Neural cell (in vitro differentiated cells): ENCODE measurements at regions not wholly inside any gene's neighbourhood (a gene's known extent, or its start where the extent isn't known, plus 50 kb on each side); places are given as distances from the start of the nearest gene placed in this dataset.
A peak's percentile ranks its signal among the peaks of the same experiment; 100 is the strongest.

Experiments
- H2AFZ ChIP-seq: fragments of 200-600, 300-800 bp; sonication (generic), shearing (Covaris generic); 2 replicates; pipeline ENCODE4 v1.6.0; 2014; ENCODE audit warnings: low read depth, mild to moderate bottlenecking, antibody characterized with exemption, low read length, moderate library complexity
- H3F3A ChIP-seq: fragments of 200-600 bp; shearing (Covaris generic); 2 replicates; pipeline ENCODE4 v1.6.1; 2016; ENCODE audit warnings: mild to moderate bottlenecking, moderate library complexity, mixed read lengths, antibody characterized with exemption, low read length; ENCODE audit not compliant: insufficient read depth, poor library complexity, severe bottlenecking
- H3K27ac ChIP-seq: fragments of 200-600, 300-800 bp; sonication (generic), shearing (Covaris generic); 2 replicates; pipeline ENCODE4 v1.5.1; 2014; ENCODE audit warnings: mild to moderate bottlenecking, low read length, moderate library complexity
- H3K27me3 ChIP-seq: fragments of 300-800, 200-600 bp; sonication (generic), shearing (Covaris generic); 2 replicates; pipeline ENCODE4 v1.6.0; 2014; ENCODE audit warnings: mild to moderate bottlenecking, low read depth, low read length, moderate library complexity; ENCODE audit not compliant: insufficient read depth
- H3K36me3 ChIP-seq: fragments of 300-800, 200-600 bp; sonication (generic), shearing (Covaris generic); 2 replicates; pipeline ENCODE4 v1.5.1; 2014; ENCODE audit warnings: mild to moderate bottlenecking, antibody characterized with exemption, low read length, moderate library complexity; ENCODE audit not compliant: insufficient read depth
- H3K4me2 ChIP-seq: fragments of 300-800, 200-600 bp; sonication (generic), shearing (Covaris generic); 2 replicates; pipeline ENCODE4 v1.6.0; 2014; ENCODE audit warnings: mild to moderate bottlenecking, low read length
- H3K4me3 ChIP-seq: fragments of 300-800, 200-600 bp; sonication (generic), shearing (Covaris generic); 2 replicates; pipeline ENCODE4 v1.5.1; 2014; ENCODE audit warnings: mild to moderate bottlenecking, low read length, moderate library complexity
- H3K79me2 ChIP-seq: fragments of 200-600 bp; shearing (Covaris generic); replicated peaks from 2 replicates; pipeline ENCODE4 v1.6.0; 2014; ENCODE audit warnings: mild to moderate bottlenecking, low read length, moderate library complexity; ENCODE audit not compliant: insufficient read depth
- H3K9ac ChIP-seq: fragments of 300-800, 200-600 bp; sonication (generic), shearing (Covaris generic); 2 replicates; pipeline ENCODE4 v1.6.1; 2016; ENCODE audit warnings: mild to moderate bottlenecking, low read length, mixed read lengths
- H3K9me2 ChIP-seq: fragments of 200-600 bp; shearing (Covaris generic); 2 replicates; pipeline ENCODE4 v1.6.1; 2016; ENCODE audit warnings: mild to moderate bottlenecking, low read length, mixed read lengths; ENCODE audit not compliant: insufficient read depth
- H3K9me3 ChIP-seq: fragments of 200-600, 300-800 bp; sonication (generic), shearing (Covaris generic); 2 replicates; pipeline ENCODE4 v1.6.1; 2016; ENCODE audit warnings: mild to moderate bottlenecking, mixed run types, low read length, moderate library complexity, mixed read lengths
- H4K20me1 ChIP-seq: fragments of 200-600 bp; shearing (Covaris generic); 2 replicates; pipeline ENCODE4 v1.6.1; 2016; ENCODE audit warnings: mild to moderate bottlenecking, mixed run types; ENCODE audit not compliant: insufficient read depth
- EP300 ChIP-seq: fragments of 450-650 bp; conservative IDR thresholded peaks from 2 replicates; pipeline ENCODE4 v1.6.1; 2014; ENCODE audit warnings: antibody characterized with exemption, mild to moderate bottlenecking, moderate library complexity; ENCODE audit not compliant: poor library complexity, severe bottlenecking
- EZH2 ChIP-seq: fragments of 200-600, 300-800 bp; shearing (Covaris generic), sonication (generic); IDR thresholded peaks from 2 replicates; pipeline ENCODE4 v1.6.1; 2014; ENCODE audit warnings: antibody characterized with exemption, low read length, borderline replicate concordance, mild to moderate bottlenecking; ENCODE audit not compliant: insufficient read depth, poor library complexity, severe bottlenecking
- MXI1 ChIP-seq: fragments of 450-650 bp; conservative IDR thresholded peaks from 2 replicates; pipeline ENCODE4 v1.6.1; 2014; ENCODE audit warnings: antibody characterized with exemption, mild to moderate bottlenecking; ENCODE audit not compliant: poor library complexity, severe bottlenecking
- POLR2AphosphoS5 ChIP-seq: IDR thresholded peaks from 2 replicates; pipeline ENCODE4 v1.6.1; 2012
- RAD21 ChIP-seq: fragments of 450-650 bp; conservative IDR thresholded peaks from 2 replicates; pipeline ENCODE4 v1.6.1; 2014; ENCODE audit warnings: antibody characterized with exemption, mild to moderate bottlenecking, moderate library complexity
- SMC3 ChIP-seq: fragments of 450-650 bp; conservative IDR thresholded peaks from 2 replicates; pipeline ENCODE4 v1.6.1; 2014; ENCODE audit warnings: antibody characterized with exemption, mild to moderate bottlenecking, moderate library complexity; ENCODE audit not compliant: poor library complexity
- TAF1 ChIP-seq: IDR thresholded peaks from 2 replicates; pipeline ENCODE4 v1.6.1; 2012; ENCODE audit warnings: low read depth
- TF ChIP-seq, protein P1 (sequence below): fragments of 450-650 bp; IDR thresholded peaks from 2 replicates; pipeline ENCODE4 v1.5.1; 2014; ENCODE audit warnings: antibody characterized with exemption, mild to moderate bottlenecking, moderate library complexity; ENCODE audit not compliant: poor library complexity, severe bottlenecking
- TF ChIP-seq, protein P2 (sequence below): IDR thresholded peaks from 2 replicates; pipeline ENCODE4 v1.6.1; 2012; ENCODE audit warnings: borderline replicate concordance

DNA sequence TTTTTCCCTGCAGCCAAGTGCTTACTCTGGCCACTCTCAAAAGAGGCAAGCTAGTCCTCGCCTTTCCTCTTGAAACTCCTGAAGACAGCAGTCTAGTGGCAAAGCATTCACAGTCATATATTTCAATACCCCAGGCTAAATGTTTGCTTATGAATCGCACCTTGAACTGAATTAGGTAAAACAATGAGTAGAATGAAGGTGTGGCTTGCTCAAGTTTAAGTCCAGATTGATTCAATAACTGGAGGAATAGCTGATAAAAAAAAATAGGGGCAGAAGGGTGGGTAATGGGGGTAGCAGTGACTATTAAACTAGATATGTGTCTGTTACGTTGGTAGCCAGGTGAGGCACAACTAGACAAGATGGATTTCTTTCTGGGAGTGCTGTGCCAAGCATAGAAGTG lies 88.2 kb upstream of the EPB41L3 start:
- TF ChIP-seq, protein P1, sequence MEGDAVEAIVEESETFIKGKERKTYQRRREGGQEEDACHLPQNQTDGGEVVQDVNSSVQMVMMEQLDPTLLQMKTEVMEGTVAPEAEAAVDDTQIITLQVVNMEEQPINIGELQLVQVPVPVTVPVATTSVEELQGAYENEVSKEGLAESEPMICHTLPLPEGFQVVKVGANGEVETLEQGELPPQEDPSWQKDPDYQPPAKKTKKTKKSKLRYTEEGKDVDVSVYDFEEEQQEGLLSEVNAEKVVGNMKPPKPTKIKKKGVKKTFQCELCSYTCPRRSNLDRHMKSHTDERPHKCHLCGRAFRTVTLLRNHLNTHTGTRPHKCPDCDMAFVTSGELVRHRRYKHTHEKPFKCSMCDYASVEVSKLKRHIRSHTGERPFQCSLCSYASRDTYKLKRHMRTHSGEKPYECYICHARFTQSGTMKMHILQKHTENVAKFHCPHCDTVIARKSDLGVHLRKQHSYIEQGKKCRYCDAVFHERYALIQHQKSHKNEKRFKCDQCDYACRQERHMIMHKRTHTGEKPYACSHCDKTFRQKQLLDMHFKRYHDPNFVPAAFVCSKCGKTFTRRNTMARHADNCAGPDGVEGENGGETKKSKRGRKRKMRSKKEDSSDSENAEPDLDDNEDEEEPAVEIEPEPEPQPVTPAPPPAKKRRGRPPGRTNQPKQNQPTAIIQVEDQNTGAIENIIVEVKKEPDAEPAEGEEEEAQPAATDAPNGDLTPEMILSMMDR = no peak
- no peak for TF ChIP-seq EP300
- TF ChIP-seq, protein P2, sequence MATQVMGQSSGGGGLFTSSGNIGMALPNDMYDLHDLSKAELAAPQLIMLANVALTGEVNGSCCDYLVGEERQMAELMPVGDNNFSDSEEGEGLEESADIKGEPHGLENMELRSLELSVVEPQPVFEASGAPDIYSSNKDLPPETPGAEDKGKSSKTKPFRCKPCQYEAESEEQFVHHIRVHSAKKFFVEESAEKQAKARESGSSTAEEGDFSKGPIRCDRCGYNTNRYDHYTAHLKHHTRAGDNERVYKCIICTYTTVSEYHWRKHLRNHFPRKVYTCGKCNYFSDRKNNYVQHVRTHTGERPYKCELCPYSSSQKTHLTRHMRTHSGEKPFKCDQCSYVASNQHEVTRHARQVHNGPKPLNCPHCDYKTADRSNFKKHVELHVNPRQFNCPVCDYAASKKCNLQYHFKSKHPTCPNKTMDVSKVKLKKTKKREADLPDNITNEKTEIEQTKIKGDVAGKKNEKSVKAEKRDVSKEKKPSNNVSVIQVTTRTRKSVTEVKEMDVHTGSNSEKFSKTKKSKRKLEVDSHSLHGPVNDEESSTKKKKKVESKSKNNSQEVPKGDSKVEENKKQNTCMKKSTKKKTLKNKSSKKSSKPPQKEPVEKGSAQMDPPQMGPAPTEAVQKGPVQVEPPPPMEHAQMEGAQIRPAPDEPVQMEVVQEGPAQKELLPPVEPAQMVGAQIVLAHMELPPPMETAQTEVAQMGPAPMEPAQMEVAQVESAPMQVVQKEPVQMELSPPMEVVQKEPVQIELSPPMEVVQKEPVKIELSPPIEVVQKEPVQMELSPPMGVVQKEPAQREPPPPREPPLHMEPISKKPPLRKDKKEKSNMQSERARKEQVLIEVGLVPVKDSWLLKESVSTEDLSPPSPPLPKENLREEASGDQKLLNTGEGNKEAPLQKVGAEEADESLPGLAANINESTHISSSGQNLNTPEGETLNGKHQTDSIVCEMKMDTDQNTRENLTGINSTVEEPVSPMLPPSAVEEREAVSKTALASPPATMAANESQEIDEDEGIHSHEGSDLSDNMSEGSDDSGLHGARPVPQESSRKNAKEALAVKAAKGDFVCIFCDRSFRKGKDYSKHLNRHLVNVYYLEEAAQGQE = no peak
- TF ChIP-seq RAD21 = no peak
- TF ChIP-seq MXI1 = no peak
- no peak for TF ChIP-seq SMC3
- no peak for TF ChIP-seq EZH2
- no peak for TF ChIP-seq POLR2AphosphoS5
- TF ChIP-seq TAF1 = no peak

DNA sequence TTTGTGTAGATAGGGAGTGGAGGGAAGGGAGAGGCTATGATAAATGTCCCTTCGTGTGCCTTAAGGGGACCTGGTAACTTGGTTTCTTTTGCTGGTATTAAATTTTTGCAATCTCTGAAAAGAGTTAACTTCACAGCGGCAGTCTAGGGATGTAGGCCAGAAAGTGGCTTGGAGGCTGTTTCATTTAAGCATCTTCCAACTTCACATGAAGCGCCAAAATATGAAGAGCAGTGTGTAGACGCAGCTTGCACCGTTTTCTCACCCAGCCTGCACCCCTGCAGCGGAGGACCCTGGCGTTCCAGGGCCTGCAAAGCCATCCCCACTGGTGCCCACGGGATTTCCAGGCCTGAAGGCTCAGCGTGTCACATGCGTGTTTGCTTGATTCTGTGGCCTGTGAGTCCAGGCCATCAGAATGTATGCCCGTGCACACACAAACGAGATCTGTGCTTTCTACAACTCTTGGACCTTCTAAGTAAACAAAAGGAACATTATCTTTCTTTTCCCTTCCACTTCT lies 87.2 kb upstream of the EPB41L3 start:
- TF ChIP-seq POLR2AphosphoS5 (no peak), EZH2 (no peak), EP300 (no peak)
- Histone ChIP-seq H3K4me3 (peak overlapping the region; percentile 79), H3K9ac (no peak overlapping the region), H3F3A (no peaks in the 10 kb centered on the region), H3K9me2 (no peaks in the 10 kb centered on the region), H3K27ac (no peak overlapping the region), H3K4me2 (no peak overlapping the region), H3K9me3 (no peaks in the 10 kb centered on the region), H3K36me3 (no peaks in the 10 kb centered on the region), H2AFZ (no peak overlapping the region), H4K20me1 (no peaks in the 10 kb centered on the region), H3K79me2 (no peaks in the 10 kb centered on the region), H3K27me3 (peaks cover 41% of the 10 kb centered on the region)

More for the DNA sequence above, 88.2 kb upstream of the EPB41L3 start:
- Histone ChIP-seq H3K9me2 (no peaks in the 10 kb centered on the region), H3F3A (no peaks in the 10 kb centered on the region), H3K27ac (no peak overlapping the region), H2AFZ (no peak overlapping the region), H3K79me2 (no peaks in the 10 kb centered on the region), H3K36me3 (no peaks in the 10 kb centered on the region), H3K4me2 (no peak overlapping the region), H4K20me1 (no peaks in the 10 kb centered on the region), H3K9me3 (no peaks in the 10 kb centered on the region), H3K4me3 (no peak overlapping the region), H3K9ac (no peak overlapping the region), H3K27me3 (peaks cover 31% of the 10 kb centered on the region)
